K562 (cell line): ENCODE measurements at regions not wholly inside any gene's neighbourhood (a gene's known extent, or its start where the extent isn't known, plus 50 kb on each side); places are given as distances from the start of the nearest gene placed in this dataset.

Experiments used
- ATAC-seq: fragments of 200-7000 bp; cut with Tn5 transposase; 3 replicates; pipeline ENCODE4 v1.9.1; 2020; ENCODE audit warnings: moderate library complexity
- BruUV-seq: library from RNA; stranded (reverse); fragments of 400-500 nt; replicated peaks from 2 replicates; lab custom pipeline; 2021; lab: Mats Ljungman, UMichigan
- CTCF ChIA-PET: fragments of 300-600 bp; formaldehyde crosslinking; extraction: SDS; loops from one replicate; lab custom pipeline; 2021; ENCODE audit warnings: low intra/inter-chr PET ratio; lab: Yijun Ruan, JAX
- POLR2A ChIA-PET: fragments of 300-600, 350-650 bp; sonication (Branson Sonifier 250); formaldehyde crosslinking; extraction: SDS; loops from one replicate; lab custom pipeline; 2021; ENCODE audit warnings: antibody characterized with exemption, inconsistent platforms; lab: Yijun Ruan, JAX
- DNase-seq, 4 experiments: peaks; one replicate each; pipeline versions ENCODE4 v3.0.0 to v3.0.0-alpha.2; 2011 to 2018; ENCODE audit warnings: low spot score in 3 of 4, mixed read lengths in 3 of 4; ENCODE audit errors: extremely low read depth in 1 of 4
- FAIRE-seq: peaks from 2 replicates; lab custom pipeline; 2011; peaks lifted over from hg19 to GRCh38; lab: Jason Lieb, UNC
- H2AFZ ChIP-seq: 2 replicates; pipeline ENCODE4 v1.6.0; 2011; ENCODE audit warnings: low read depth, low read length, control low read depth, inconsistent platforms
- H3K27ac ChIP-seq: fragments of 200-600 bp; 3 replicates; pipeline ENCODE4 v1.8.0; 2011; ENCODE audit warnings: low read depth, mild to moderate bottlenecking, control low read depth, inconsistent platforms, low read length, moderate library complexity, mixed read lengths; ENCODE audit errors: extremely low read depth
- H3K27me3 ChIP-seq, 2 experiments: fragments of 300-600 bp in 1 of 2; 2 replicates in 1 of 2; 3 replicates in 1 of 2; pipeline versions ENCODE4 v1.6.0 to v1.8.0; 2011; ENCODE audit warnings: inconsistent platforms in 2 of 2, low read length in 2 of 2, mild to moderate bottlenecking in 1 of 2, mixed read lengths in 1 of 2, moderate library complexity in 1 of 2; ENCODE audit not compliant: control insufficient read depth in 2 of 2, insufficient read depth in 2 of 2
- H3K36me3 ChIP-seq: fragments of 300-600 bp; 3 replicates; pipeline ENCODE4 v1.8.0; 2011; ENCODE audit warnings: mild to moderate bottlenecking, low read length, inconsistent platforms; ENCODE audit not compliant: control insufficient read depth, insufficient read depth
- H3K4me1 ChIP-seq, 2 experiments: fragments of 200-600 bp in 1 of 2; replicated peaks in 1 of 2; 2 replicates in 1 of 2; 3 replicates in 1 of 2; pipeline versions ENCODE4 v1.5.1 to v1.8.0; 2011; ENCODE audit warnings: inconsistent platforms in 2 of 2, low read length in 2 of 2, mild to moderate bottlenecking in 1 of 2, mixed read lengths in 1 of 2, moderate library complexity in 1 of 2; ENCODE audit not compliant: control insufficient read depth in 2 of 2, insufficient read depth in 2 of 2
- H3K4me2 ChIP-seq: 2 replicates; pipeline ENCODE4 v1.6.1; 2011; ENCODE audit warnings: low read length, control low read depth, inconsistent platforms, mixed read lengths; ENCODE audit not compliant: insufficient read depth
- H3K4me3 ChIP-seq: fragments of 200-600 bp; sonication (generic), shearing (Covaris generic); 2 replicates; pipeline ENCODE4 v1.5.1; 2016; ENCODE audit warnings: control low read depth, inconsistent platforms
- H3K79me2 ChIP-seq: fragments of 200-600 bp; 3 replicates; pipeline ENCODE4 v1.8.0; 2011; ENCODE audit warnings: low read length, inconsistent platforms; ENCODE audit not compliant: control insufficient read depth, insufficient read depth
- H3K9ac ChIP-seq, 2 experiments: 2 replicates each; pipeline versions ENCODE4 v1.6.0 to v1.6.1; 2011; ENCODE audit warnings: low read depth in 2 of 2, low read length in 2 of 2, control low read depth in 1 of 2, inconsistent platforms in 1 of 2, mild to moderate bottlenecking in 1 of 2, mixed read lengths in 1 of 2; ENCODE audit not compliant: insufficient read depth in 1 of 2
- H3K9me1 ChIP-seq: one replicate; pipeline ENCODE4 v1.6.0; 2011; ENCODE audit warnings: inconsistent platforms, mild to moderate bottlenecking, low read length, moderate library complexity; ENCODE audit not compliant: control insufficient read depth, insufficient read depth
- H3K9me3 ChIP-seq: replicated peaks from 2 replicates; pipeline ENCODE4 v1.5.1; 2011; ENCODE audit warnings: low read depth, low read length, inconsistent platforms; ENCODE audit not compliant: control insufficient read depth, insufficient read depth
- H4K20me1 ChIP-seq: replicated peaks from 2 replicates; pipeline ENCODE4 v1.6.1; 2011; ENCODE audit warnings: low read length, inconsistent platforms, mixed read lengths; ENCODE audit not compliant: control insufficient read depth, insufficient read depth
- ARNT ChIP-seq, 2 experiments: fragments of 450-650 bp; IDR thresholded peaks; 2 replicates each; pipeline ENCODE4 v1.6.1; 2016; ENCODE audit warnings: mild to moderate bottlenecking in 1 of 2
- CBX8 ChIP-seq: fragments of 200-600 bp; sonication (generic); IDR thresholded peaks from 2 replicates; pipeline ENCODE4 v1.6.1; 2012; ENCODE audit warnings: borderline replicate concordance, mixed run types, low read depth, mild to moderate bottlenecking, moderate library complexity, mixed read lengths, low read length, control low read depth, inconsistent platforms; ENCODE audit not compliant: poor library complexity, severe bottlenecking; ENCODE audit errors: extremely low read depth
- EWSR1 ChIP-seq: fragments of 450-650 bp; IDR thresholded peaks from 2 replicates; pipeline ENCODE4 v1.6.1; 2018; ENCODE audit warnings: borderline replicate concordance, mild to moderate bottlenecking, low read depth, moderate library complexity; ENCODE audit not compliant: partially characterized antibody
- HLTF ChIP-seq: fragments of 450-650 bp; IDR thresholded peaks from 2 replicates; pipeline ENCODE4 v1.6.1; 2016
- JUNB ChIP-seq: fragments of 450-650 bp; formaldehyde crosslinking; conservative IDR thresholded peaks from 2 replicates; pipeline ENCODE4 v1.4.0; 2020; ENCODE audit warnings: mild to moderate bottlenecking
- TCF7 ChIP-seq: sonication (generic); IDR thresholded peaks from 2 replicates; pipeline ENCODE4 v1.6.1; 2016; ENCODE audit warnings: antibody characterized with exemption, borderline replicate concordance
- TSC22D4 ChIP-seq: fragments of 450-650 bp; IDR thresholded peaks from 2 replicates; pipeline ENCODE4 v1.6.1; 2016; ENCODE audit warnings: missing genetic modification characterization, missing biosample characterization, control low read depth
- WGBS: fragments of 100-300 bp; shearing (Covaris generic); methylation state at CpG from one replicate; pipeline ENCODE4 v1.1.6; 2016; ENCODE audit warnings: low coverage, mixed read lengths; ENCODE audit not compliant: insufficient coverage; ENCODE audit errors: missing lambda C conversion rate; 5-methylcytosine and 5-hydroxymethylcytosine counted together
- in situ Hi-C: fragments of 300-500 bp; cut with MboI; formaldehyde crosslinking; loops from 4 replicates; pipeline ENCODE4 v1.15.0; 2018; ENCODE audit warnings: inconsistent platforms, mixed read lengths
- intact Hi-C: fragments of 100-400 bp; cut with micrococcal nuclease; formaldehyde crosslinking; loops from 2 replicates; pipeline ENCODE4 v1.14.2; 2022
- TF ChIP-seq, protein P1 (sequence below): fragments of 450-650 bp; conservative IDR thresholded peaks from 2 replicates; pipeline ENCODE4 v1.6.1; 2016; ENCODE audit warnings: missing genetic modification characterization, low read depth, mild to moderate bottlenecking, missing compliant biosample characterization, moderate library complexity

DNA sequence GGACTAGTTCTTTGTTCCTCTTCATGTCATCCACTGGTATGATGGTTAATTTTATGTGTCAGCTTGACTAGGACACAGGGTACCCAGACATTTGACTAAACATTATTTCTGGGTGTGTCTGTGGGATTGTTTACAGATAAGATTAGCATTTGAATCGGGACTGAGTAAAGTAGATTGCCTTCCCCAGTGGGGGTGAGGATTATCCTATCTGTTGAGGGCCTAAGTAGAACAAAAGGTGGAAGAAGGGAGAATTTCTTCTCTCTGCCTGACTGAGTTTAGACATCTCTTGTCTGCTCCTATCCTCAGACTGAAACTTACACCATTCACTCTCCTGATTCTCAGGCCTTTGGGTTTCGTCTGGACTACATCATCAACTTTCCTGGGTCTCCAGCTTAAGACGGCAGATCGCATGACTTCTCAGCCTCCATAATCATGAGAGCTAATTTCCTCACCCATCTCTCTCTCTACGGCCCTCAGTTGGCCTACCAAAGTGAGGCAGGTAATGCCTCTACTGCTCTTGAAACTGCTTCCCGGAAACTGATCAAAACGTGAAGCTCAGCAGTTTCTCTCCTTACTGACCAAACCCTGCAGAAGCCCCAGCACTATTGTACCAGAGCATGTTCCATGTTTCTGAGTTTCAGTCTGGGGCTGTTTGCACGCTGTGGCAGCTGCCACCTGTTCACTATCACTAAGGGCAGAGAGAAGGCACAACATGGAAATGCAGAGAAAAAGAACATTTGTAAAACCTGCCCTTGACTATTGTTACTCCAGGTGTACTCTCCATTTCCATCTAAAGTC lies 95.4 kb downstream of the NXPE2 start:
- Histone ChIP-seq H3K4me3 (no peak overlapping the region), H3K27ac (no peak overlapping the region), H3K79me2 (no peaks in the 10 kb centered on the region), H3K9me1 (no peaks in the 10 kb centered on the region), H3K9ac (no peak overlapping the region), H3K9me3 (no peaks in the 10 kb centered on the region), H3K4me1 (no peaks in the 10 kb centered on the region; a peak in 1 of 5 replicates), H2AFZ (no peak overlapping the region), H4K20me1 (no peaks in the 10 kb centered on the region; the same call in 1 of the 2 replicates), H3K27me3 (peaks cover 0 to 6% of the 10 kb centered on the region in 2 experiments; a peak in 1 of 5 replicates), H3K4me2 (no peak overlapping the region), H3K36me3 (no peaks in the 10 kb centered on the region)
- ATAC-seq = no peak
- no peak for FAIRE-seq
- ChIA-PET POLR2A (interaction anchor here (0.7 kb wide), 1 partner anchor 406 kb away, joined by 3 read pairs; no protein-coding TSS in a partner anchor), CTCF (interaction anchor here (0.7 kb wide), 1 partner anchor 433 kb away, joined by 3 read pairs; no protein-coding TSS in a partner anchor)
- intact Hi-C loops = loop anchor here (1.0 to 10.0 kb wide), 3 partner anchors 361 to 1503 kb away; no protein-coding TSS in a partner anchor
- no TSS peak for BruUV-seq
- in situ Hi-C loops = loop anchor here (10.0 to 25.0 kb wide), 3 partner anchors 736 to 1911 kb away; no protein-coding TSS in a partner anchor
- no peak for DNase-seq
- WGBS = 0% methylated on average over 8 of the region's 8 CpGs
- TF ChIP-seq TSC22D4 = no peak
- no peak for TF ChIP-seq HLTF
- no peak for TF ChIP-seq JUNB (CRISPR knock-in tag)
- no peak for TF ChIP-seq ARNT (IDR thresholded peaks at IDR 0.05)
- TF ChIP-seq, protein P1, sequence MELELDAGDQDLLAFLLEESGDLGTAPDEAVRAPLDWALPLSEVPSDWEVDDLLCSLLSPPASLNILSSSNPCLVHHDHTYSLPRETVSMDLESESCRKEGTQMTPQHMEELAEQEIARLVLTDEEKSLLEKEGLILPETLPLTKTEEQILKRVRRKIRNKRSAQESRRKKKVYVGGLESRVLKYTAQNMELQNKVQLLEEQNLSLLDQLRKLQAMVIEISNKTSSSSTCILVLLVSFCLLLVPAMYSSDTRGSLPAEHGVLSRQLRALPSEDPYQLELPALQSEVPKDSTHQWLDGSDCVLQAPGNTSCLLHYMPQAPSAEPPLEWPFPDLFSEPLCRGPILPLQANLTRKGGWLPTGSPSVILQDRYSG (tag) = no peak
- no peak for TF ChIP-seq TCF7
- no peak for TF ChIP-seq EWSR1
- no peak for TF ChIP-seq CBX8
- TF ChIP-seq, all 486 proteins: peak for 0
